GM12878 (cell line): ENCODE measurements at regions not wholly inside any gene's neighbourhood (a gene's known extent, or its start where the extent isn't known, plus 50 kb on each side); places are given as distances from the start of the nearest gene placed in this dataset.

ENCODE experiments used
- ATAC-seq: fragments of 200-7000 bp; cut with Tn5 transposase; 3 replicates; pipeline ENCODE4 v1.9.1; 2020; ENCODE audit warnings: mild to moderate bottlenecking, moderate library complexity
- BruUV-seq: library from RNA; stranded (reverse); fragments of 400-500 nt; replicated peaks from 2 replicates; lab custom pipeline; 2021; lab: Mats Ljungman, UMichigan
- CTCF ChIA-PET: fragments of 300-600 bp; sonication (Branson Sonifier 250); formaldehyde crosslinking; extraction: SDS; loops from one replicate; lab custom pipeline; 2021; ENCODE audit warnings: inconsistent platforms; lab: Yijun Ruan, JAX
- POLR2A ChIA-PET: fragments of 350-600 bp; formaldehyde crosslinking; extraction: SDS; loops from one replicate; lab custom pipeline; 2021; ENCODE audit warnings: inconsistent platforms; lab: Charles Lee
- RAD21 ChIA-PET: fragments of 300-600 bp; sonication (Branson Sonifier 250); formaldehyde crosslinking; loops from one replicate; lab custom pipeline; 2023; ENCODE audit warnings: antibody characterized with exemption; ENCODE audit not compliant: unreplicated experiment; lab: Charles Lee
- SMC1A ChIA-PET: fragments of 300-600 bp; sonication (Branson Sonifier 250); formaldehyde crosslinking; loops from one replicate; lab custom pipeline; 2023; ENCODE audit not compliant: unreplicated experiment, uncharacterized antibody; lab: Charles Lee
- DNase-seq: peaks from one replicate; pipeline ENCODE4 v3.0.0-alpha.2; 2011; ENCODE audit warnings: low read depth, low spot score
- FAIRE-seq: peaks from 3 replicates; lab custom pipeline; 2011; peaks lifted over from hg19 to GRCh38; lab: Jason Lieb, UNC
- H2AFZ ChIP-seq: 2 replicates; pipeline ENCODE4 v1.6.0; 2011; ENCODE audit warnings: low read depth, low read length, control low read depth; ENCODE audit not compliant: control insufficient read depth
- H3K27ac ChIP-seq: 2 replicates; pipeline ENCODE4 v1.5.1; 2011; ENCODE audit warnings: control low read depth; ENCODE audit not compliant: control insufficient read depth, insufficient read depth
- H3K27me3 ChIP-seq, 2 experiments: replicated peaks in 1 of 2; 2 replicates each; pipeline versions ENCODE4 v1.6.0 to v1.6.1; 2011; ENCODE audit warnings: low read length in 1 of 2; ENCODE audit not compliant: control insufficient read depth in 2 of 2, insufficient read depth in 2 of 2
- H3K36me3 ChIP-seq, 2 experiments: 2 replicates each; pipeline ENCODE4 v1.5.1; 2011; ENCODE audit warnings: low read length in 1 of 2; ENCODE audit not compliant: control insufficient read depth in 2 of 2, insufficient read depth in 2 of 2
- H3K4me1 ChIP-seq: 2 replicates; pipeline ENCODE4 v1.6.1; 2011; ENCODE audit warnings: mild to moderate bottlenecking, low read length, moderate library complexity, mixed read lengths; ENCODE audit not compliant: control insufficient read depth, insufficient read depth
- H3K4me2 ChIP-seq: 2 replicates; pipeline ENCODE4 v1.6.0; 2011; ENCODE audit warnings: control low read depth; ENCODE audit not compliant: control insufficient read depth, insufficient read depth
- H3K4me3 ChIP-seq: fragments of 200-600 bp; sonication (generic); 2 replicates; pipeline ENCODE4 v1.5.1; 2016
- H3K79me2 ChIP-seq: 2 replicates; pipeline ENCODE4 v1.6.0; 2011; ENCODE audit warnings: low read length; ENCODE audit not compliant: control insufficient read depth, insufficient read depth
- H3K9ac ChIP-seq: 2 replicates; pipeline ENCODE4 v1.8.0; 2011; ENCODE audit warnings: low read length, control low read depth, mixed read lengths; ENCODE audit not compliant: control insufficient read depth, insufficient read depth
- H3K9me3 ChIP-seq: replicated peaks from 3 replicates; pipeline ENCODE4 v1.5.1; 2011; ENCODE audit warnings: mild to moderate bottlenecking, low read length; ENCODE audit not compliant: control insufficient read depth, insufficient read depth
- H4K20me1 ChIP-seq: 2 replicates; pipeline ENCODE4 v1.6.0; 2011; ENCODE audit not compliant: control insufficient read depth, insufficient read depth
- BHLHE40 ChIP-seq, 2 experiments: fragments of 450-650 bp in 1 of 2; IDR thresholded peaks; 2 replicates each; pipeline ENCODE4 v1.6.1; 2011 to 2017; ENCODE audit warnings: low read depth in 2 of 2, borderline replicate concordance in 1 of 2, improper control_type of control experiment in 1 of 2, low read length in 1 of 2, mild to moderate bottlenecking in 1 of 2
- CEBPB ChIP-seq, 2 experiments: fragments of 150-350 bp in 1 of 2; IDR thresholded peaks; 2 replicates each; pipeline ENCODE4 v1.6.1; 2012 to 2014; ENCODE audit warnings: low read depth in 2 of 2, low read length in 2 of 2, borderline replicate concordance in 1 of 2, inconsistent platforms in 1 of 2
- FOXK2 ChIP-seq: fragments of 450-650 bp; IDR thresholded peaks from 2 replicates; pipeline ENCODE4 v1.6.1; 2017; ENCODE audit warnings: mild to moderate bottlenecking, moderate library complexity
- MTA2 ChIP-seq: fragments of 450-650 bp; IDR thresholded peaks from 2 replicates; pipeline ENCODE4 v1.6.1; 2016; ENCODE audit warnings: low read depth, mild to moderate bottlenecking, moderate library complexity
- NFXL1 ChIP-seq: fragments of 450-650 bp; IDR thresholded peaks from 2 replicates; pipeline ENCODE4 v1.6.1; 2017; ENCODE audit warnings: antibody characterized with exemption, mild to moderate bottlenecking, borderline replicate concordance
- PML ChIP-seq: IDR thresholded peaks from 2 replicates; pipeline ENCODE4 v1.6.1; 2012; ENCODE audit warnings: low read length, inconsistent platforms
- POU2F2 ChIP-seq: IDR thresholded peaks from 3 replicates; pipeline ENCODE4 v1.6.1; 2011; ENCODE audit warnings: low read depth, mild to moderate bottlenecking, low read length, borderline replicate concordance
- RELA ChIP-seq: fragments of 450-650 bp; IDR thresholded peaks from 2 replicates; pipeline ENCODE4 v1.8.0; 2014; ENCODE audit warnings: borderline replicate concordance; ENCODE audit not compliant: partially characterized antibody
- SIX5 ChIP-seq: IDR thresholded peaks from 2 replicates; pipeline ENCODE4 v1.6.1; 2011; ENCODE audit warnings: mild to moderate bottlenecking, low read depth, low read length, moderate library complexity; ENCODE audit not compliant: severe bottlenecking
- SMARCA5 ChIP-seq: fragments of 450-650 bp; IDR thresholded peaks from 2 replicates; pipeline ENCODE4 v1.6.1; 2017; ENCODE audit warnings: mild to moderate bottlenecking
- STAT3 ChIP-seq: IDR thresholded peaks from 2 replicates; pipeline ENCODE4 v1.6.1; 2011; ENCODE audit warnings: low read depth, low read length, improper control_type of control experiment
- TCF3 ChIP-seq: IDR thresholded peaks from 2 replicates; pipeline ENCODE4 v1.6.1; 2012; ENCODE audit warnings: low read depth, mild to moderate bottlenecking, low read length, borderline replicate concordance; ENCODE audit not compliant: insufficient read depth
- ZNF207 ChIP-seq: fragments of 450-650 bp; IDR thresholded peaks from 2 replicates; pipeline ENCODE4 v1.6.1; 2014; ENCODE audit warnings: antibody characterized with exemption, mild to moderate bottlenecking, borderline replicate concordance
- ZNF217 ChIP-seq: fragments of 450-650 bp; IDR thresholded peaks from 2 replicates; pipeline ENCODE4 v1.6.1; 2017; ENCODE audit warnings: antibody characterized with exemption, mild to moderate bottlenecking
- whole genome bisulfite sequencing: methylation state at CpG from one replicate; pipeline ENCODE4 v1.1.6; 2016; ENCODE audit warnings: low lambda C conversion rate; ENCODE audit not compliant: insufficient replicate concordance, insufficient coverage; ENCODE audit errors: missing lambda C conversion rate; 5-methylcytosine and 5-hydroxymethylcytosine counted together
- in situ Hi-C: fragments of 300-500 bp; cut with MboI; formaldehyde crosslinking; loops from 9 replicates; pipeline ENCODE4 v1.14.3; 2018; ENCODE audit warnings: mixed read lengths
- intact Hi-C: fragments of 100-400 bp; cut with micrococcal nuclease; formaldehyde crosslinking; loops from one replicate; pipeline ENCODE4 v1.14.2; 2022; ENCODE audit not compliant: unreplicated experiment

- Histone ChIP-seq H4K20me1 (no peaks in the 10 kb centered on the region), H3K9ac (no peak overlapping the region), H3K4me1 (no peaks in the 10 kb centered on the region), H3K9me3 (no peaks in the 10 kb centered on the region), H3K27ac (no peak overlapping the region), H3K27me3 (no peaks in the 10 kb centered on the region), H2AFZ (no peak overlapping the region), H3K4me3 (no peak overlapping the region), H3K4me2 (no peak overlapping the region), H3K36me3 (no peaks in the 10 kb centered on the region), H3K79me2 (no peaks in the 10 kb centered on the region)
- no TSS peak for BruUV-seq
- ChIA-PET SMC1A (interaction anchor here (1.2 kb wide), 1 partner anchor 9 kb away, joined by 4 read pairs; no protein-coding TSS in a partner anchor), RAD21 (no interaction called here), CTCF (no interaction called here), POLR2A (no interaction called here)
- DNase-seq (no peak), ATAC-seq (no peak), FAIRE-seq (no peak)
- intact Hi-C loops (no loop called here), in situ Hi-C loops (no loop called here)
- TF ChIP-seq STAT3 (no peak), BHLHE40 (IDR thresholded peaks at IDR 0.05; ENCODE audit: borderline replicate concordance in 1 of 2, low read depth in 2 of 2, low read length in 1 of 2) (no peak), ZNF217 (no peak), ZNF207 (no peak), MTA2 (no peak), NFXL1 (no peak), TCF3 (no peak), POU2F2 (no peak), PML (no peak), SIX5 (no peak), CEBPB (IDR thresholded peaks at IDR 0.05; ENCODE audit: borderline replicate concordance in 1 of 2, low read depth in 2 of 2, low read length in 2 of 2) (no peak), RELA (no peak), SMARCA5 (no peak), FOXK2 (no peak)
- WGBS = 23% methylated on average over 2 of the region's 2 CpGs
Measured at GRCh38 chr3:177528306-177529070, 331.2 kb upstream of the TBL1XR1 start.
